Endothelial cell of umbilical vein (primary cell): ENCODE measurements at regions not wholly inside any gene's neighbourhood (a gene's known extent, or its start where the extent isn't known, plus 50 kb on each side); places are given as distances from the start of the nearest gene placed in this dataset.

Source experiments
- BruUV-seq: library from RNA; stranded (reverse); fragments of 400-500 nt; replicated peaks from 2 replicates; lab custom pipeline; 2021; lab: Mats Ljungman, UMichigan
- CTCF ChIA-PET: fragments of 300-600, 350-600 bp; sonication (Branson Sonifier 250); formaldehyde crosslinking; loops from one replicate; lab custom pipeline; 2021; ENCODE audit warnings: antibody characterized with exemption, inconsistent platforms; lab: Charles Lee
- POLR2A ChIA-PET: fragments of 300-600, 350-600 bp; sonication (Branson Sonifier 250); formaldehyde crosslinking; loops from one replicate; lab custom pipeline; 2021; ENCODE audit warnings: antibody characterized with exemption, inconsistent platforms; lab: Charles Lee
- DNase-seq: peaks from one replicate; pipeline ENCODE4 v3.0.0-alpha.2; 2011; ENCODE audit warnings: low read depth, low spot score
- FAIRE-seq: peaks from 2 replicates; lab custom pipeline; 2011; peaks lifted over from hg19 to GRCh38; lab: Jason Lieb, UNC
- H2AFZ ChIP-seq: 2 replicates; pipeline ENCODE4 v1.6.0; 2012; ENCODE audit warnings: low read depth, low read length, control low read depth, inconsistent platforms
- H3K27ac ChIP-seq: 2 replicates; pipeline ENCODE4 v1.5.1; 2011; ENCODE audit warnings: low read depth, mild to moderate bottlenecking, control low read depth, low read length, moderate library complexity; ENCODE audit not compliant: insufficient read depth
- H3K27me3 ChIP-seq, 2 experiments: 2 replicates each; pipeline versions ENCODE4 v1.6.0 to v1.6.1; 2011; ENCODE audit warnings: low read length in 2 of 2, mixed read lengths in 1 of 2; ENCODE audit not compliant: control insufficient read depth in 2 of 2, insufficient read depth in 2 of 2
- H3K36me3 ChIP-seq, 2 experiments: 2 replicates in 1 of 2; 3 replicates in 1 of 2; pipeline ENCODE4 v1.5.1; 2011; ENCODE audit warnings: low read length in 2 of 2, mild to moderate bottlenecking in 1 of 2, moderate library complexity in 1 of 2; ENCODE audit not compliant: control insufficient read depth in 2 of 2, insufficient read depth in 2 of 2; ENCODE audit errors: extremely low read depth in 1 of 2
- H3K4me1 ChIP-seq: 3 replicates; pipeline ENCODE4 v1.5.1; 2011; ENCODE audit warnings: mild to moderate bottlenecking, low read length; ENCODE audit not compliant: control insufficient read depth, insufficient read depth; ENCODE audit errors: extremely low read depth
- H3K4me2 ChIP-seq: 2 replicates; pipeline ENCODE4 v1.6.1; 2011; ENCODE audit warnings: low read length, control low read depth, mixed read lengths; ENCODE audit not compliant: insufficient read depth
- H3K4me3 ChIP-seq, 3 experiments: fragments of 200-600 bp in 1 of 3; sonication (generic), shearing (Covaris generic) in 1 of 3; replicated peaks in 1 of 3; 2 replicates each; pipeline ENCODE4 v1.5.1; 2011 to 2016; ENCODE audit warnings: control low read depth in 3 of 3, low read length in 3 of 3, mild to moderate bottlenecking in 2 of 3, inconsistent platforms in 1 of 3, low read depth in 1 of 3, moderate library complexity in 1 of 3; ENCODE audit not compliant: insufficient read depth in 1 of 3
- H3K79me2 ChIP-seq: 2 replicates; pipeline ENCODE4 v1.6.0; 2012; ENCODE audit warnings: low read length, inconsistent platforms; ENCODE audit not compliant: control insufficient read depth, insufficient read depth
- H3K9ac ChIP-seq: replicated peaks from 2 replicates; pipeline ENCODE3; 2011; ENCODE audit warnings: low read length, control low read depth; ENCODE audit not compliant: insufficient read depth; ENCODE audit errors: extremely low read depth
- H3K9me1 ChIP-seq: replicated peaks from 3 replicates; pipeline ENCODE4 v1.6.0; 2011; ENCODE audit warnings: mild to moderate bottlenecking, low read length; ENCODE audit not compliant: control insufficient read depth, insufficient read depth; ENCODE audit errors: extremely low read depth
- H3K9me3 ChIP-seq: replicated peaks from 2 replicates; pipeline ENCODE4 v1.5.1; 2012; ENCODE audit warnings: low read length, inconsistent platforms; ENCODE audit not compliant: control insufficient read depth, insufficient read depth
- H4K20me1 ChIP-seq: replicated peaks from 2 replicates; pipeline ENCODE3; 2011; ENCODE audit warnings: mild to moderate bottlenecking, low read length; ENCODE audit not compliant: control insufficient read depth, insufficient read depth; ENCODE audit errors: extremely low read depth
- CTCF ChIP-seq, 2 donors: IDR thresholded peaks; 1 replicate in 1 of 2; 2 replicates in 1 of 2; pipeline ENCODE4 v1.5.1; 2011; ENCODE audit warnings: low read length in 2 of 2, mild to moderate bottlenecking in 2 of 2, moderate library complexity in 2 of 2, control low read depth in 1 of 2, inconsistent platforms in 1 of 2, low read depth in 1 of 2; ENCODE audit not compliant: insufficient read depth in 1 of 2; ENCODE audit errors: extremely low read depth in 1 of 2
- EZH2 ChIP-seq: IDR thresholded peaks from 2 replicates; pipeline ENCODE4 v1.6.1; 2012; ENCODE audit warnings: borderline replicate concordance, low read depth, mild to moderate bottlenecking, moderate library complexity, low read length, inconsistent platforms; ENCODE audit not compliant: severe bottlenecking
- FOS ChIP-seq: IDR thresholded peaks from 2 replicates; pipeline ENCODE4 v1.6.1; 2011; ENCODE audit warnings: mild to moderate bottlenecking, low read length, moderate library complexity, borderline replicate concordance; ENCODE audit not compliant: insufficient read depth
- GATA2 ChIP-seq: IDR thresholded peaks from 2 replicates; pipeline ENCODE4 v1.7.0; 2011; ENCODE audit warnings: low read depth, mild to moderate bottlenecking, moderate library complexity, mixed read lengths, low read length; ENCODE audit not compliant: insufficient read length, insufficient read depth
- JUN ChIP-seq: IDR thresholded peaks from 2 replicates; pipeline ENCODE4 v1.6.1; 2011; ENCODE audit warnings: borderline replicate concordance, low read depth; ENCODE audit not compliant: insufficient read length, insufficient read depth
- MYC ChIP-seq: IDR thresholded peaks from one replicate; pipeline ENCODE4 v1.6.1; 2011; ENCODE audit warnings: mild to moderate bottlenecking, low read depth, low read length
- POLR2A ChIP-seq: IDR thresholded peaks from 2 replicates; pipeline ENCODE4 v1.6.1; 2012; ENCODE audit warnings: low read depth, mild to moderate bottlenecking, control low read depth, low read length
- POLR2AphosphoS5 ChIP-seq: IDR thresholded peaks from 2 replicates; pipeline ENCODE4 v1.6.1; 2012; ENCODE audit warnings: low read depth, mild to moderate bottlenecking, control low read depth, low read length, moderate library complexity; ENCODE audit not compliant: insufficient read depth
- dilution Hi-C: fragments of 300-500 bp; cut with MboI; formaldehyde crosslinking; loops from one replicate; pipeline ENCODE4 v1.15.0; 2019; ENCODE audit warnings: low sequenced_read_pairs; ENCODE audit not compliant: extremely low pct_ligation_motif_present
- intact Hi-C: fragments of 100-400 bp; cut with micrococcal nuclease; formaldehyde crosslinking; loops from one replicate; pipeline ENCODE4 v1.10.0; 2022
- TF ChIP-seq, protein P1 (sequence below): IDR thresholded peaks from 2 replicates; pipeline ENCODE4 v1.6.1; 2011; ENCODE audit not compliant: insufficient read depth, insufficient read length

GRCh38 chr9:118306801-118307200 lies 602.6 kb downstream of the TLR4 start:
- Histone ChIP-seq H3K9ac (no peak overlapping the region), H3K9me3 (peaks cover 2% of the 10 kb centered on the region), H3K4me3 (no peak overlapping the region), H2AFZ (no peak overlapping the region), H3K27me3 (no peaks in the 10 kb centered on the region), H3K27ac (no peak overlapping the region), H4K20me1 (no peaks in the 10 kb centered on the region), H3K36me3 (no peaks in the 10 kb centered on the region), H3K9me1 (no peaks in the 10 kb centered on the region), H3K4me1 (no peaks in the 10 kb centered on the region), H3K79me2 (no peaks in the 10 kb centered on the region), H3K4me2 (no peak overlapping the region)
- BruUV-seq = no TSS peak
- CTCF ChIA-PET = no interaction called here
- TF ChIP-seq POLR2AphosphoS5 = no peak
- TF ChIP-seq CTCF (IDR thresholded peaks at IDR 0.05; ENCODE audit: extremely low read depth in 1 of 2, insufficient read depth in 1 of 2, low read depth in 1 of 2, low read length in 2 of 2) = no peak
- no peak for TF ChIP-seq GATA2
- TF ChIP-seq, protein P1, sequence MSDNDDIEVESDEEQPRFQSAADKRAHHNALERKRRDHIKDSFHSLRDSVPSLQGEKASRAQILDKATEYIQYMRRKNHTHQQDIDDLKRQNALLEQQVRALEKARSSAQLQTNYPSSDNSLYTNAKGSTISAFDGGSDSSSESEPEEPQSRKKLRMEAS = no peak
- TF ChIP-seq EZH2 = no peak
- TF ChIP-seq POLR2A = no peak
- TF ChIP-seq MYC = no peak
- TF ChIP-seq JUN = no peak
- TF ChIP-seq FOS = no peak
- no peak for DNase-seq
- POLR2A ChIA-PET = no interaction called here
- intact Hi-C loops = no loop called here
- dilution Hi-C loops = no loop called here
- no peak for FAIRE-seq
